ENCODE measurements at regions not wholly inside any gene's neighbourhood (a gene's known extent, or its start where the extent isn't known, plus 50 kb on each side); places are given as distances from the start of the nearest gene placed in this dataset.

DNA sequence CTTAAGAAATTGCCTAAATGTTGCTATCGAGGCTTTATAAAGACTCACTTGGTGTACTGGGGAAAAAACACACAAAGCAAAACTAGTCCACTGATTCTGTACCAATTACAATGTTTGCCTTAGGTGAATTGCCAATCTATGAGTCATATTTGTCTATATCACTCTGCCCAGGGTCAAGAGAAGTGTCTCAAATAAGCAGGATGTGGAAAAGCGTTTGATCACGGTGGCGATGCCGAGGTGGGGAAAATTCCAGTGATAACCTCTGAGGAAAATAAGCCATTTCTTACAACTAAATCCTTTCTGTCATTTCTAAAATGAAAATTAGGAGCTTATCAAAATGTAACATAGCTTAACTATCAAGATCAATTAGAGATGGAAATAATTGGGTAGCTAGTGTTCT is 148.6 kb upstream of the DIO3 start:
- WGBS (ENCODE audit: low lambda C conversion rate), result 0% methylated on average over 5 of the region's 5 CpGs
- Histone ChIP-seq H3K4me3 (replicated peaks in 1 of 3; ENCODE audit: insufficient read depth in 1 of 3, low read depth in 2 of 3, low read length in 3 of 3) (no peak overlapping the region), H3K9ac (ENCODE audit: insufficient read depth, low read depth, low read length) (no peak overlapping the region), H3K36me3 (replicated peaks in 1 of 2; ENCODE audit: control insufficient read depth in 1 of 2, insufficient read depth in 2 of 2, low read length in 2 of 2) (no peaks in the 10 kb centered on the region), H3K27me3 (ENCODE audit: control insufficient read depth in 1 of 2, insufficient read depth in 2 of 2, low read length in 2 of 2) (peaks cover 1 to 39% of the 10 kb centered on the region in 2 experiments), H4K20me1 (ENCODE audit: insufficient read depth, low read length) (no peaks in the 10 kb centered on the region), H3K79me2 (ENCODE audit: insufficient read depth, low read length) (no peaks in the 10 kb centered on the region), H3K27ac (ENCODE audit: extremely low read length, insufficient read depth, low read length) (no peak overlapping the region), H3K4me1 (ENCODE audit: insufficient read depth, low read length) (peaks cover 25% of the 10 kb centered on the region), H3K4me2 (ENCODE audit: low read depth, low read length) (peak overlapping the region; percentile 11; the same call in 1 of the 2 replicates), H3K9me3 (ENCODE audit: low read length) (no peaks in the 10 kb centered on the region), H2AFZ (ENCODE audit: low read length) (no peak overlapping the region)
- FAIRE-seq (no peak), ATAC-seq (peak; percentile 79), DNase-seq (ENCODE audit: low spot score) (peak; percentile 86)
- in situ Hi-C loops (cut with HindIII; ENCODE audit: extremely low pct_ligation_motif_present, low pct_unique_long_range_greater_than_20kb) (no loop called here), intact Hi-C loops (cut with micrococcal nuclease; ENCODE audit: unreplicated experiment) (no loop called here)
- ChIA-PET POLR2A (interaction anchor here (1.2 kb wide), 1 partner anchor 124 kb away, joined by 3 read pairs; no protein-coding TSS in a partner anchor), CTCF (ENCODE audit: low intra/inter-chr PET ratio, low total read pairs) (no interaction called here)
- BruUV-seq (replicated peaks), result no TSS peak
- TF ChIP-seq ARNT (IDR thresholded peaks at IDR 0.05), result no peak
- TF ChIP-seq SOX13 (IDR thresholded peaks at IDR 0.05), result no peak
- peak in 1 of 2 experiments; percentile 82; a peak in 2 of 4 replicates for TF ChIP-seq SOX13 (CRISPR knock-in tag; conservative IDR thresholded peaks at IDR 0.05 in 1 of 2, IDR thresholded peaks at IDR 0.05 in 1 of 2)
- peak; percentile 57 for TF ChIP-seq ERF (CRISPR knock-in tag; IDR thresholded peaks at IDR 0.05)
- peak; percentile 86 to 93 for TF ChIP-seq NR2F1 (CRISPR knock-in tag; IDR thresholded peaks at IDR 0.05)
- TF ChIP-seq, protein P1, sequence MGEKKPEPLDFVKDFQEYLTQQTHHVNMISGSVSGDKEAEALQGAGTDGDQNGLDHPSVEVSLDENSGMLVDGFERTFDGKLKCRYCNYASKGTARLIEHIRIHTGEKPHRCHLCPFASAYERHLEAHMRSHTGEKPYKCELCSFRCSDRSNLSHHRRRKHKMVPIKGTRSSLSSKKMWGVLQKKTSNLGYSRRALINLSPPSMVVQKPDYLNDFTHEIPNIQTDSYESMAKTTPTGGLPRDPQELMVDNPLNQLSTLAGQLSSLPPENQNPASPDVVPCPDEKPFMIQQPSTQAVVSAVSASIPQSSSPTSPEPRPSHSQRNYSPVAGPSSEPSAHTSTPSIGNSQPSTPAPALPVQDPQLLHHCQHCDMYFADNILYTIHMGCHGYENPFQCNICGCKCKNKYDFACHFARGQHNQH (CRISPR knock-in tag; IDR thresholded peaks at IDR 0.05), result 0 out of 2 replicates have a peak, but pooled peaks have one; percentile 44
- no peak for TF ChIP-seq ZNF263 (CRISPR knock-in tag; IDR thresholded peaks at IDR 0.05)
- TF ChIP-seq NKX3-1 (CRISPR knock-in tag; IDR thresholded peaks at IDR 0.05), result 0 out of 2 replicates have a peak, but pooled peaks have one; percentile 50
- peak; percentile 72; the same call in 1 of the 2 replicates for TF ChIP-seq MIER3 (CRISPR knock-in tag; IDR thresholded peaks at IDR 0.05; ENCODE audit: borderline replicate concordance)
- TF ChIP-seq, protein P2, sequence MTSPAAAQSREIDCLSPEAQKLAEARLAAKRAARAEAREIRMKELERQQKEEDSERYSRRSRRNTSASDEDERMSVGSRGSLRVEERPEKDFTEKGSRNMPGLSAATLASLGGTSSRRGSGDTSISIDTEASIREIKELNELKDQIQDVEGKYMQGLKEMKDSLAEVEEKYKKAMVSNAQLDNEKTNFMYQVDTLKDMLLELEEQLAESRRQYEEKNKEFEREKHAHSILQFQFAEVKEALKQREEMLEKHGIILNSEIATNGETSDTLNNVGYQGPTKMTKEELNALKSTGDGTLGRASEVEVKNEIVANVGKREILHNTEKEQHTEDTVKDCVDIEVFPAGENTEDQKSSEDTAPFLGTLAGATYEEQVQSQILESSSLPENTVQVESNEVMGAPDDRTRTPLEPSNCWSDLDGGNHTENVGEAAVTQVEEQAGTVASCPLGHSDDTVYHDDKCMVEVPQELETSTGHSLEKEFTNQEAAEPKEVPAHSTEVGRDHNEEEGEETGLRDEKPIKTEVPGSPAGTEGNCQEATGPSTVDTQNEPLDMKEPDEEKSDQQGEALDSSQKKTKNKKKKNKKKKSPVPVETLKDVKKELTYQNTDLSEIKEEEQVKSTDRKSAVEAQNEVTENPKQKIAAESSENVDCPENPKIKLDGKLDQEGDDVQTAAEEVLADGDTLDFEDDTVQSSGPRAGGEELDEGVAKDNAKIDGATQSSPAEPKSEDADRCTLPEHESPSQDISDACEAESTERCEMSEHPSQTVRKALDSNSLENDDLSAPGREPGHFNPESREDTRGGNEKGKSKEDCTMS (CRISPR knock-in tag; conservative IDR thresholded peaks at IDR 0.05), result no peak
- peak; percentile 98 for TF ChIP-seq HMG20A (CRISPR knock-in tag; IDR thresholded peaks at IDR 0.05; ENCODE audit: borderline replicate concordance)
- no peak for TF ChIP-seq CC2D1A (CRISPR knock-in tag; IDR thresholded peaks at IDR 0.05)
- 0 out of 2 replicates have a peak, but pooled peaks have one; percentile 32 for TF ChIP-seq ZBTB3 (CRISPR knock-in tag; IDR thresholded peaks at IDR 0.05; ENCODE audit: borderline replicate concordance, low read depth)
- peak; percentile 76 for TF ChIP-seq HDAC1 (CRISPR knock-in tag; IDR thresholded peaks at IDR 0.05)
- peak; percentile 87 for TF ChIP-seq HDAC2 (CRISPR knock-in tag; IDR thresholded peaks at IDR 0.05)
- TF ChIP-seq, protein P3, sequence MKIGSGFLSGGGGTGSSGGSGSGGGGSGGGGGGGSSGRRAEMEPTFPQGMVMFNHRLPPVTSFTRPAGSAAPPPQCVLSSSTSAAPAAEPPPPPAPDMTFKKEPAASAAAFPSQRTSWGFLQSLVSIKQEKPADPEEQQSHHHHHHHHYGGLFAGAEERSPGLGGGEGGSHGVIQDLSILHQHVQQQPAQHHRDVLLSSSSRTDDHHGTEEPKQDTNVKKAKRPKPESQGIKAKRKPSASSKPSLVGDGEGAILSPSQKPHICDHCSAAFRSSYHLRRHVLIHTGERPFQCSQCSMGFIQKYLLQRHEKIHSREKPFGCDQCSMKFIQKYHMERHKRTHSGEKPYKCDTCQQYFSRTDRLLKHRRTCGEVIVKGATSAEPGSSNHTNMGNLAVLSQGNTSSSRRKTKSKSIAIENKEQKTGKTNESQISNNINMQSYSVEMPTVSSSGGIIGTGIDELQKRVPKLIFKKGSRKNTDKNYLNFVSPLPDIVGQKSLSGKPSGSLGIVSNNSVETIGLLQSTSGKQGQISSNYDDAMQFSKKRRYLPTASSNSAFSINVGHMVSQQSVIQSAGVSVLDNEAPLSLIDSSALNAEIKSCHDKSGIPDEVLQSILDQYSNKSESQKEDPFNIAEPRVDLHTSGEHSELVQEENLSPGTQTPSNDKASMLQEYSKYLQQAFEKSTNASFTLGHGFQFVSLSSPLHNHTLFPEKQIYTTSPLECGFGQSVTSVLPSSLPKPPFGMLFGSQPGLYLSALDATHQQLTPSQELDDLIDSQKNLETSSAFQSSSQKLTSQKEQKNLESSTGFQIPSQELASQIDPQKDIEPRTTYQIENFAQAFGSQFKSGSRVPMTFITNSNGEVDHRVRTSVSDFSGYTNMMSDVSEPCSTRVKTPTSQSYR (CRISPR knock-in tag; IDR thresholded peaks at IDR 0.05; ENCODE audit: borderline replicate concordance), result peak; percentile 63; the same call in 1 of the 2 replicates
- no peak for TF ChIP-seq NFYB (CRISPR knock-in tag; IDR thresholded peaks at IDR 0.05)
- peak; percentile 72; the same call in 1 of the 2 replicates for TF ChIP-seq ZFP1 (CRISPR knock-in tag; IDR thresholded peaks at IDR 0.05)
- TF ChIP-seq HES4 (CRISPR knock-in tag; IDR thresholded peaks at IDR 0.05; ENCODE audit: borderline replicate concordance), result no peak
- peak; percentile 92 for TF ChIP-seq MIXL1 (CRISPR knock-in tag; IDR thresholded peaks at IDR 0.05)
